IMR-90 (cell line): ENCODE measurements at regions not wholly inside any gene's neighbourhood (a gene's known extent, or its start where the extent isn't known, plus 50 kb on each side); places are given as distances from the start of the nearest gene placed in this dataset.
A peak's percentile ranks its signal among the peaks of the same experiment; 100 is the strongest.

Experiments
- ATAC-seq: fragments of 200-7000 bp; cut with Tn5 transposase; 2 replicates; pipeline ENCODE4 v1.9.1; 2020; ENCODE audit warnings: low read depth, mild to moderate bottlenecking, moderate library complexity
- BruUV-seq: library from RNA; stranded (reverse); fragments of 400-500 nt; replicated peaks from 2 replicates; lab custom pipeline; 2021; lab: Mats Ljungman, UMichigan
- CTCF ChIA-PET: fragments of 300-600 bp; formaldehyde crosslinking; extraction: SDS; loops from one replicate; lab custom pipeline; 2021; ENCODE audit warnings: antibody characterized with exemption; lab: Yijun Ruan, JAX
- POLR2A ChIA-PET: fragments of 300-600 bp; sonication (Branson Sonifier 250); formaldehyde crosslinking; loops from one replicate; lab custom pipeline; 2022; ENCODE audit warnings: antibody characterized with exemption; ENCODE audit not compliant: unreplicated experiment; lab: Charles Lee
- DNase-seq: peaks from one replicate; pipeline ENCODE4 v3.0.0; 2013
- H2AFZ ChIP-seq: replicated peaks from 2 replicates; pipeline ENCODE3; 2013; ENCODE audit warnings: low read length, mild to moderate bottlenecking; ENCODE audit not compliant: poor library complexity
- H2AK5ac ChIP-seq: 2 replicates; pipeline ENCODE4 v1.6.1; 2013; ENCODE audit warnings: low read depth, low read length, inconsistent platforms
- H2AK9ac ChIP-seq: replicated peaks from 2 replicates; pipeline ENCODE3; 2013; ENCODE audit warnings: mild to moderate bottlenecking, low read depth, low read length, moderate library complexity; ENCODE audit not compliant: poor library complexity
- H2BK120ac ChIP-seq: 2 replicates; pipeline ENCODE4 v1.6.1; 2013; ENCODE audit warnings: low read depth, low read length, inconsistent platforms
- H2BK15ac ChIP-seq: 3 replicates; pipeline ENCODE4 v1.6.1; 2013; ENCODE audit warnings: low read depth, low read length, inconsistent platforms
- H2BK20ac ChIP-seq: 2 replicates; pipeline ENCODE4 v1.6.1; 2013; ENCODE audit warnings: low read depth, mild to moderate bottlenecking, inconsistent platforms, low read length, moderate library complexity
- H2BK5ac ChIP-seq: 2 replicates; pipeline ENCODE4 v1.6.1; 2013; ENCODE audit warnings: mild to moderate bottlenecking, low read depth, low read length, inconsistent platforms; ENCODE audit not compliant: poor library complexity, severe bottlenecking
- H3K14ac ChIP-seq: replicated peaks from 2 replicates; pipeline ENCODE4 v1.6.1; 2013; ENCODE audit warnings: low read depth, low read length, inconsistent platforms
- H3K18ac ChIP-seq: 2 replicates; pipeline ENCODE4 v1.6.1; 2013; ENCODE audit warnings: low read depth, low read length, control low read depth
- H3K23ac ChIP-seq: 2 replicates; pipeline ENCODE4 v1.6.1; 2013; ENCODE audit warnings: low read depth, low read length, inconsistent platforms
- H3K27ac ChIP-seq: 2 replicates; pipeline ENCODE4 v1.5.1; 2013; ENCODE audit warnings: mild to moderate bottlenecking, control low read depth, low read length; ENCODE audit not compliant: insufficient read depth
- H3K27me3 ChIP-seq: 2 replicates; pipeline ENCODE4 v1.6.1; 2013; ENCODE audit warnings: low read length; ENCODE audit not compliant: control insufficient read depth, insufficient read depth
- H3K36me3 ChIP-seq: 2 replicates; pipeline ENCODE4 v1.6.1; 2013; ENCODE audit warnings: low read length, mixed read lengths; ENCODE audit not compliant: control insufficient read depth, insufficient read depth
- H3K4ac ChIP-seq: 2 replicates; pipeline ENCODE4 v1.6.1; 2013; ENCODE audit warnings: low read depth, low read length, inconsistent platforms
- H3K4me1 ChIP-seq: 2 replicates; pipeline ENCODE4 v1.6.1; 2013; ENCODE audit warnings: low read length, mixed read lengths; ENCODE audit not compliant: control insufficient read depth, insufficient read depth
- H3K4me2 ChIP-seq: 2 replicates; pipeline ENCODE4 v1.6.1; 2013; ENCODE audit warnings: low read depth, mild to moderate bottlenecking, control low read depth, low read length, moderate library complexity
- H3K4me3 ChIP-seq: 2 replicates; pipeline ENCODE4 v1.5.1; 2013; ENCODE audit warnings: low read depth, mild to moderate bottlenecking, control low read depth, low read length, moderate library complexity; ENCODE audit not compliant: insufficient read depth
- H3K56ac ChIP-seq: 2 replicates; pipeline ENCODE4 v1.6.1; 2013; ENCODE audit warnings: low read length, inconsistent platforms; ENCODE audit not compliant: insufficient read depth; ENCODE audit errors: extremely low read depth
- H3K79me1 ChIP-seq, 2 experiments: 2 replicates each; pipeline ENCODE4 v1.6.1; 2013; ENCODE audit warnings: low read length in 2 of 2, inconsistent platforms in 1 of 2, low read depth in 1 of 2
- H3K9ac ChIP-seq: 2 replicates; pipeline ENCODE4 v1.6.1; 2013; ENCODE audit warnings: low read depth, low read length, control low read depth
- H3K9me1 ChIP-seq: 2 replicates; pipeline ENCODE4 v1.6.1; 2013; ENCODE audit warnings: low read length, inconsistent platforms; ENCODE audit not compliant: insufficient read depth
- H3K9me3 ChIP-seq: 2 replicates; pipeline ENCODE4 v1.6.1; 2013; ENCODE audit warnings: low read length; ENCODE audit not compliant: control insufficient read depth, insufficient read depth
- H4K20me1 ChIP-seq: 2 replicates; pipeline ENCODE4 v1.6.1; 2013; ENCODE audit warnings: low read length, inconsistent platforms; ENCODE audit not compliant: insufficient read depth
- H4K5ac ChIP-seq: 2 replicates; pipeline ENCODE4 v1.6.1; 2013; ENCODE audit warnings: mild to moderate bottlenecking, low read depth, low read length, control low read depth
- H4K8ac ChIP-seq, 2 experiments: 2 replicates each; pipeline ENCODE4 v1.6.1; 2013; ENCODE audit warnings: low read depth in 2 of 2, low read length in 2 of 2, control low read depth in 1 of 2, inconsistent platforms in 1 of 2
- H4K91ac ChIP-seq: 2 replicates; pipeline ENCODE4 v1.6.1; 2013; ENCODE audit warnings: low read depth, low read length, inconsistent platforms; ENCODE audit not compliant: insufficient read depth
- MAFK ChIP-seq: IDR thresholded peaks from 2 replicates; pipeline ENCODE4 v1.6.1; 2012; ENCODE audit warnings: low read depth, low read length, improper control_type of control experiment
- WGBS, 2 experiments: methylation state at CpG; one replicate each; pipeline versions ENCODE4 v1.1.5 to v1.1.7; 2013; ENCODE audit warnings: missing lambda C conversion rate in 2 of 2; ENCODE audit not compliant: insufficient read length in 1 of 2; ENCODE audit errors: extremely low coverage in 2 of 2; 5-methylcytosine and 5-hydroxymethylcytosine counted together
- dilution Hi-C: fragments of 300-500 bp; cut with HindIII; formaldehyde crosslinking; loops from one replicate; pipeline ENCODE4 v1.14.3; 2018; ENCODE audit warnings: low sequenced_read_pairs; ENCODE audit not compliant: unreplicated experiment
- in situ Hi-C: fragments of 300-500 bp; cut with MboI; formaldehyde crosslinking; loops from 3 replicates; pipeline ENCODE4 v1.14.3; 2019; ENCODE audit warnings: low sequenced_read_pairs, inconsistent platforms, mixed read lengths
- intact Hi-C: fragments of 100-400 bp; cut with micrococcal nuclease; formaldehyde crosslinking; loops from 2 replicates; pipeline ENCODE4 v1.10.0; 2022
- TF ChIP-seq, protein P1 (sequence below): conservative IDR thresholded peaks from 2 replicates; pipeline ENCODE4 v1.5.1; 2012; ENCODE audit warnings: mild to moderate bottlenecking, low read depth, low read length, improper control_type of control experiment

DNA sequence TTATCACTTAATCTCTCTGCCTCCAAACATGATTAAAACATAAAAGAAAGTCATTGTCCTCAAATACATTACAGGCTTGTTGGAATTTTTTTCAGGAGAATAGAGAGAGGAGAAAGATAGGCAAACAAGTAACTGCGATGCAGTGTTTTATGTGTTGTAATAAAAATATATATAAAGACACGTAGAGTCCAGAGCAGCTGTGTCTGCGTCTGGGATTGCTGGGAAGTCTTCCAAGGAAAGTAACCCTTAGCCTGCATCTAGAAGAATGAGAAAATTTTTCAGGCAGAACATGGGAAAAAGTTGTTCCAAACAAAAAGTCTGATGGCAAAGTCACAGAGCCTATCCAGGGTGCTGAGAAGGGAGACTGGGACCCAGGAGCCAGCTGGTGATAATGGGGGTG lies 91.8 kb upstream of the ST6GAL2 start:
- no peak overlapping the region for H4K8ac ChIP-seq
- dilution Hi-C loops (no loop called here), intact Hi-C loops (no loop called here), in situ Hi-C loops (no loop called here)
- no peak overlapping the region for H2BK5ac ChIP-seq
- peak; percentile 42 for DNase-seq
- H2AK9ac ChIP-seq, result no peak overlapping the region
- H2AFZ ChIP-seq, result no peak overlapping the region
- no peak overlapping the region for H3K4ac ChIP-seq
- H4K91ac ChIP-seq, result no peak overlapping the region
- H3K23ac ChIP-seq, result no peak overlapping the region
- no TSS peak for BruUV-seq
- no peak overlapping the region for H2BK120ac ChIP-seq
- H3K27ac ChIP-seq, result no peak overlapping the region
- POLR2A ChIA-PET, result no interaction called here
- H3K4me2 ChIP-seq, result no peak overlapping the region
- no peak for ATAC-seq
- TF ChIP-seq MAFK, result no peak
- TF ChIP-seq, protein P1, sequence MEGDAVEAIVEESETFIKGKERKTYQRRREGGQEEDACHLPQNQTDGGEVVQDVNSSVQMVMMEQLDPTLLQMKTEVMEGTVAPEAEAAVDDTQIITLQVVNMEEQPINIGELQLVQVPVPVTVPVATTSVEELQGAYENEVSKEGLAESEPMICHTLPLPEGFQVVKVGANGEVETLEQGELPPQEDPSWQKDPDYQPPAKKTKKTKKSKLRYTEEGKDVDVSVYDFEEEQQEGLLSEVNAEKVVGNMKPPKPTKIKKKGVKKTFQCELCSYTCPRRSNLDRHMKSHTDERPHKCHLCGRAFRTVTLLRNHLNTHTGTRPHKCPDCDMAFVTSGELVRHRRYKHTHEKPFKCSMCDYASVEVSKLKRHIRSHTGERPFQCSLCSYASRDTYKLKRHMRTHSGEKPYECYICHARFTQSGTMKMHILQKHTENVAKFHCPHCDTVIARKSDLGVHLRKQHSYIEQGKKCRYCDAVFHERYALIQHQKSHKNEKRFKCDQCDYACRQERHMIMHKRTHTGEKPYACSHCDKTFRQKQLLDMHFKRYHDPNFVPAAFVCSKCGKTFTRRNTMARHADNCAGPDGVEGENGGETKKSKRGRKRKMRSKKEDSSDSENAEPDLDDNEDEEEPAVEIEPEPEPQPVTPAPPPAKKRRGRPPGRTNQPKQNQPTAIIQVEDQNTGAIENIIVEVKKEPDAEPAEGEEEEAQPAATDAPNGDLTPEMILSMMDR, result no peak
- CTCF ChIA-PET, result no interaction called here
- H3K27me3 ChIP-seq, result no peaks in the 10 kb centered on the region
- no peak overlapping the region for H4K5ac ChIP-seq
- H2AK5ac ChIP-seq, result no peak overlapping the region
- no peaks in the 10 kb centered on the region for H3K79me1 ChIP-seq
- H3K36me3 ChIP-seq, result no peaks in the 10 kb centered on the region
- no peaks in the 10 kb centered on the region for H3K9me1 ChIP-seq
- no peak overlapping the region for H3K56ac ChIP-seq
- H2BK20ac ChIP-seq, result no peak overlapping the region
- no peak overlapping the region for H3K14ac ChIP-seq
- H3K4me1 ChIP-seq, result no peaks in the 10 kb centered on the region
- no peak overlapping the region for H3K4me3 ChIP-seq
- no peak overlapping the region for H3K18ac ChIP-seq
- no peaks in the 10 kb centered on the region for H4K20me1 ChIP-seq
- no peak overlapping the region for H3K9ac ChIP-seq
- WGBS, 2 experiments, result 0% methylated on average over 1 of the region's 3 CpGs; no CpG with 5 or more reads in 1 of the 2 experiments
- H2BK15ac ChIP-seq, result no peak overlapping the region
- peaks cover 5% of the 10 kb centered on the region; the same call in 1 of the 2 replicates for H3K9me3 ChIP-seq
